ENCODE measurements at regions not wholly inside any gene's neighbourhood (a gene's known extent, or its start where the extent isn't known, plus 50 kb on each side); places are given as distances from the start of the nearest gene placed in this dataset.

- DNase-seq, result no peak
Measured at GRCh38 chr15:95470529-95470928, 860.0 kb upstream of the NR2F2 start.

GRCh38 chr15:95470997-95471689 lies 859.4 kb upstream of the NR2F2 start:
- DNase-seq, result no peak

- no peak for DNase-seq
Measured at GRCh38 chr15:95471690-95472086, 858.8 kb upstream of the NR2F2 start.

- no peak for DNase-seq
Measured at GRCh38 chr15:95475067-95475466, 855.4 kb upstream of the NR2F2 start.

- no peak for DNase-seq
Measured at GRCh38 chr15:95479308-95479707, 851.2 kb upstream of the NR2F2 start.

GRCh38 chr15:95485367-95485766 lies 845.1 kb upstream of the NR2F2 start:
- DNase-seq, result no peak

GRCh38 chr15:95486224-95486623 lies 844.3 kb upstream of the NR2F2 start:
- no peak for DNase-seq

- DNase-seq, result no peak
Measured at GRCh38 chr15:95489103-95489502, 841.4 kb upstream of the NR2F2 start.

- DNase-seq, result no peak
Measured at GRCh38 chr15:95492388-95493070, 838.0 kb upstream of the NR2F2 start.

GRCh38 chr15:95494971-95495541 lies 835.4 kb upstream of the NR2F2 start:
- no peak for DNase-seq

- no peak for DNase-seq
Measured at GRCh38 chr15:95497634-95498033, 832.9 kb upstream of the NR2F2 start.

- DNase-seq, result no peak
Measured at GRCh38 chr15:95498961-95499360, 831.5 kb upstream of the NR2F2 start.

GRCh38 chr15:95499397-95499796 lies 831.1 kb upstream of the NR2F2 start:
- no peak for DNase-seq

GRCh38 chr15:95501865-95502264 lies 828.6 kb upstream of the NR2F2 start:
- no peak for DNase-seq

GRCh38 chr15:95503107-95503506 lies 827.4 kb upstream of the NR2F2 start:
- DNase-seq, result no peak

GRCh38 chr15:95503640-95504225 lies 826.8 kb upstream of the NR2F2 start:
- no peak for DNase-seq

GRCh38 chr15:95511671-95512070 lies 818.8 kb upstream of the NR2F2 start:
- DNase-seq, result no peak

GRCh38 chr15:95512906-95513305 lies 817.6 kb upstream of the NR2F2 start:
- no peak for DNase-seq

GRCh38 chr15:95519887-95520286 lies 810.6 kb upstream of the NR2F2 start:
- no peak for DNase-seq

GRCh38 chr15:95520511-95520910 lies 810.0 kb upstream of the NR2F2 start:
- DNase-seq, result no peak

- DNase-seq, result no peak
Measured at GRCh38 chr15:95520922-95521321, 809.6 kb upstream of the NR2F2 start.

GRCh38 chr15:95522533-95522932 lies 808.0 kb upstream of the NR2F2 start:
- DNase-seq, result no peak

- no peak for DNase-seq
Measured at GRCh38 chr15:95528920-95529319, 801.6 kb upstream of the NR2F2 start.

GRCh38 chr15:95536638-95537037 lies 793.9 kb upstream of the NR2F2 start:
- DNase-seq, result no peak

All from activated CD4-positive, alpha-beta T cell treated with anti-CD3 and anti-CD28 coated beads, Interleukin-2, amount 50 U/mL, for 1 hour (primary cell).